Kidney epithelial cell (primary cell): ENCODE measurements at regions not wholly inside any gene's neighbourhood (a gene's known extent, or its start where the extent isn't known, plus 50 kb on each side); places are given as distances from the start of the nearest gene placed in this dataset.

Experiments
- DNase-seq: peaks from one replicate; pipeline ENCODE4 v3.0.0-alpha.2; 2010; ENCODE audit warnings: low read depth
- H3K27me3 ChIP-seq: 2 replicates; pipeline ENCODE4 v1.6.0; 2011; ENCODE audit warnings: low read length; ENCODE audit not compliant: control insufficient read depth, insufficient read depth
- H3K36me3 ChIP-seq: 2 replicates; pipeline ENCODE4 v1.5.1; 2011; ENCODE audit warnings: low read length; ENCODE audit not compliant: control insufficient read depth, insufficient read depth
- H3K4me3 ChIP-seq: 2 replicates; pipeline ENCODE4 v1.5.1; 2011; ENCODE audit warnings: low read depth, mild to moderate bottlenecking, control low read depth, low read length
- CTCF ChIP-seq: IDR thresholded peaks from 2 replicates; pipeline ENCODE4 v1.5.1; 2011; ENCODE audit warnings: mild to moderate bottlenecking, moderate library complexity, low read length, control low read depth, inconsistent platforms; ENCODE audit not compliant: insufficient read depth, poor library complexity, severe bottlenecking

- DNase-seq: no peak
- no peak overlapping the region for H3K4me3 ChIP-seq
- H3K27me3 ChIP-seq: no peaks in the 10 kb centered on the region
- no peak for TF ChIP-seq CTCF
- no peaks in the 10 kb centered on the region for H3K36me3 ChIP-seq
Measured at GRCh38 chr22:47625531-47626427, 863.3 kb downstream of the TBC1D22A start.

GRCh38 chr22:47625013-47625385 is 862.5 kb downstream of the TBC1D22A start:
- no peak for DNase-seq
- TF ChIP-seq CTCF: no peak
- Histone ChIP-seq H3K27me3 (no peaks in the 10 kb centered on the region), H3K4me3 (no peak overlapping the region), H3K36me3 (no peaks in the 10 kb centered on the region)

GRCh38 chr22:47624252-47625012 is 862.0 kb downstream of the TBC1D22A start:
- Histone ChIP-seq H3K4me3 (no peak overlapping the region), H3K27me3 (no peaks in the 10 kb centered on the region), H3K36me3 (no peaks in the 10 kb centered on the region)
- no peak for DNase-seq
- no peak for TF ChIP-seq CTCF

GRCh38 chr22:47623763-47624148 is 861.3 kb downstream of the TBC1D22A start:
- DNase-seq: no peak
- no peak for TF ChIP-seq CTCF
- no peak overlapping the region for H3K4me3 ChIP-seq
- H3K36me3 ChIP-seq: no peaks in the 10 kb centered on the region
- H3K27me3 ChIP-seq: no peaks in the 10 kb centered on the region

GRCh38 chr22:47623066-47623762 is 860.8 kb downstream of the TBC1D22A start:
- no peaks in the 10 kb centered on the region for H3K36me3 ChIP-seq
- no peak overlapping the region for H3K4me3 ChIP-seq
- no peak for TF ChIP-seq CTCF
- H3K27me3 ChIP-seq: no peaks in the 10 kb centered on the region
- no peak for DNase-seq
